ENCODE measurements at regions not wholly inside any gene's neighbourhood (a gene's known extent, or its start where the extent isn't known, plus 50 kb on each side); places are given as distances from the start of the nearest gene placed in this dataset.

GRCh38 chr4:152106113-152106763 is 345.4 kb upstream of the GATB start:
- Histone ChIP-seq H3K9ac (peak overlapping the region in 3 of 11 experiments; percentile 31 to 56 (median 51); a peak in 5 of 22 replicates), H3K4me2 (peak overlapping the region; percentile 11 to 87 (median 65); a peak in 17 of 22 replicates), H3K27ac (peak overlapping the region in 8 of 11 experiments; percentile 28 to 79 (median 66); a peak in 13 of 22 replicates)

GRCh38 chr4:152104901-152105357 is 344.1 kb upstream of the GATB start:
- Histone ChIP-seq H3K9me3 (replicated peaks in 1 of 11) (peaks cover 0 to 10% (median 0%) of the 10 kb centered on the region in 11 experiments; a peak in 4 of 22 replicates), H3K4me1 (peaks cover 93 to 100% (median 98%) of the 10 kb centered on the region in 10 experiments), H4K20me1 (no peaks in the 10 kb centered on the region), H3K4me2 (peak overlapping the region; percentile 26 to 87 (median 72); a peak in 21 of 22 replicates), H3K9ac (no peak overlapping the region), H3K27ac (peak overlapping the region in 2 of 11 experiments; percentile 76 to 79; a peak in 2 of 22 replicates), H3K36me3 (no peaks in the 10 kb centered on the region), H3K4me3 (no peak overlapping the region), H3K27me3 (no peaks in the 10 kb centered on the region)
- TF ChIP-seq Cebpa-rat (IDR thresholded peaks at IDR 0.05): no peak

More at GRCh38 chr4:152106113-152106763, 345.4 kb upstream of the GATB start:
- no peaks in the 10 kb centered on the region for H3K36me3 ChIP-seq
- peaks cover 0 to 10% (median 0%) of the 10 kb centered on the region in 11 experiments; a peak in 2 of 22 replicates for H3K9me3 ChIP-seq (replicated peaks in 1 of 11)
- TF ChIP-seq Cebpa-rat (IDR thresholded peaks at IDR 0.05): no peak
- H3K4me1 ChIP-seq: peaks cover 83 to 96% (median 90%) of the 10 kb centered on the region in 10 experiments
- H3K4me3 ChIP-seq: no peak overlapping the region
- H4K20me1 ChIP-seq: no peaks in the 10 kb centered on the region
- no peaks in the 10 kb centered on the region for H3K27me3 ChIP-seq

- Histone ChIP-seq H3K9ac (no peak overlapping the region), H4K20me1 (no peaks in the 10 kb centered on the region), H3K4me2 (peak overlapping the region; percentile 26 to 87 (median 72); a peak in 20 of 22 replicates), H3K4me3 (no peak overlapping the region), H3K4me1 (peaks cover 93 to 100% (median 98%) of the 10 kb centered on the region in 10 experiments), H3K27ac (no peak overlapping the region), H3K9me3 (replicated peaks in 1 of 11) (peaks cover 0 to 10% (median 0%) of the 10 kb centered on the region in 11 experiments; a peak in 4 of 22 replicates), H3K36me3 (no peaks in the 10 kb centered on the region), H3K27me3 (no peaks in the 10 kb centered on the region)
- no peak for TF ChIP-seq Cebpa-rat (IDR thresholded peaks at IDR 0.05)
These were observed 343.5 kb upstream of the GATB start for GRCh38 chr4:152104356-152104755.

GRCh38 chr4:152103181-152103901 is 342.5 kb upstream of the GATB start:
- H3K36me3 ChIP-seq: no peaks in the 10 kb centered on the region
- no peaks in the 10 kb centered on the region for H4K20me1 ChIP-seq
- TF ChIP-seq Cebpa-rat (IDR thresholded peaks at IDR 0.05): no peak
- H3K27ac ChIP-seq: peak overlapping the region in 6 of 11 experiments; percentile 12 to 40 (median 26); a peak in 6 of 22 replicates
- peaks cover 0 to 10% (median 0%) of the 10 kb centered on the region in 11 experiments; a peak in 4 of 22 replicates for H3K9me3 ChIP-seq (replicated peaks in 1 of 11)
- H3K4me2 ChIP-seq: peak overlapping the region; percentile 26 to 83 (median 72); a peak in 20 of 22 replicates
- no peak overlapping the region for H3K4me3 ChIP-seq
- H3K27me3 ChIP-seq: no peaks in the 10 kb centered on the region
- H3K4me1 ChIP-seq: peaks cover 96 to 100% (median 99%) of the 10 kb centered on the region in 10 experiments
- no peak overlapping the region for H3K9ac ChIP-seq

- H3K9me3 ChIP-seq (replicated peaks in 1 of 11): peaks cover 0 to 10% (median 0%) of the 10 kb centered on the region in 11 experiments; a peak in 4 of 22 replicates
- H3K36me3 ChIP-seq: no peaks in the 10 kb centered on the region
- H4K20me1 ChIP-seq: no peaks in the 10 kb centered on the region
- H3K4me3 ChIP-seq: no peak overlapping the region
- peaks cover 90 to 100% (median 97%) of the 10 kb centered on the region in 10 experiments for H3K4me1 ChIP-seq
- no peaks in the 10 kb centered on the region for H3K27me3 ChIP-seq
- TF ChIP-seq Cebpa-rat (IDR thresholded peaks at IDR 0.05): no peak
- no peak overlapping the region for H3K9ac ChIP-seq
- peak overlapping the region in 5 of 11 experiments; percentile 2 to 58 (median 23); a peak in 4 of 22 replicates for H3K27ac ChIP-seq
- H3K4me2 ChIP-seq: peak overlapping the region; percentile 47 to 86 (median 76); a peak in 18 of 22 replicates
These were observed 341.7 kb upstream of the GATB start for GRCh38 chr4:152102436-152103000.

- Histone ChIP-seq H3K4me2 (peak overlapping the region; percentile 72 to 91 (median 81)), H3K9ac (no peak overlapping the region), H3K4me1 (peaks cover 83 to 100% (median 96%) of the 10 kb centered on the region in 10 experiments), H3K27me3 (no peaks in the 10 kb centered on the region), H3K4me3 (no peak overlapping the region), H3K9me3 (replicated peaks in 1 of 11) (peaks cover 0 to 12% (median 2%) of the 10 kb centered on the region in 11 experiments; a peak in 6 of 22 replicates), H3K27ac (peak overlapping the region in 8 of 11 experiments; percentile 0 to 58 (median 26); a peak in 9 of 22 replicates), H3K36me3 (no peaks in the 10 kb centered on the region), H4K20me1 (no peaks in the 10 kb centered on the region)
- no peak for TF ChIP-seq Cebpa-rat (IDR thresholded peaks at IDR 0.05)
These were observed 341.0 kb upstream of the GATB start for GRCh38 chr4:152101556-152102435.

- H3K4me1 ChIP-seq: peaks cover 71 to 100% (median 97%) of the 10 kb centered on the region in 10 experiments
- peak overlapping the region in 9 of 11 experiments; percentile 13 to 58 (median 26); a peak in 12 of 22 replicates for H3K27ac ChIP-seq
- TF ChIP-seq Cebpa-rat (IDR thresholded peaks at IDR 0.05): no peak
- no peaks in the 10 kb centered on the region for H4K20me1 ChIP-seq
- H3K4me3 ChIP-seq: peak overlapping the region in 2 of 10 experiments; percentile 3 to 39; a peak in 1 of 20 replicates
- H3K9ac ChIP-seq: peak overlapping the region in 2 of 11 experiments; percentile 1; a peak in 1 of 22 replicates
- H3K9me3 ChIP-seq (replicated peaks in 1 of 11): peaks cover 0 to 17% (median 5%) of the 10 kb centered on the region in 11 experiments; a peak in 7 of 22 replicates
- H3K27me3 ChIP-seq: no peaks in the 10 kb centered on the region
- H3K4me2 ChIP-seq: peak overlapping the region; percentile 72 to 91 (median 81)
- no peaks in the 10 kb centered on the region for H3K36me3 ChIP-seq
These were observed 339.8 kb upstream of the GATB start for GRCh38 chr4:152100379-152101201.
